ENCODE measurements at regions not wholly inside any gene's neighbourhood (a gene's known extent, or its start where the extent isn't known, plus 50 kb on each side); places are given as distances from the start of the nearest gene placed in this dataset.

DNA sequence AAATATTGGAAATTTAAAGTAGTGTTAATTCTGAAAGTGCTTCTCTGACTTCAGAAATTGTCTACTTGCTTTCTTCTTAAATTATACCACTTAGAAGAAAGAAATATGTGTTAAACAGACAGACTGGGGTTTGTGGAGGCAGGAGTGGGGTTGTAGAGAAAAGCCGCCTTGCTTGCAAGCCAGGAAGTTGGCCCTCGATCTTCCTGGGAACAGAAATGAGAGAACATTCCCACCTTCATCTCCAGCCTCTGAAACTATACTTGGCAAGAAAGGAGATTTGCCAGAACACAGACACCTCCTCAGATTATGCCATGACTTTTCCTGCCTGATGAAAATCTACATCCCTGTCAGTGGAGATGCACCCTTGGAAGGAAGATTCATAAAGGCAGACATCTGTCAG, 171.2 kb upstream of the CHRM2 start:
- no peak for TF ChIP-seq POLR2A (IDR thresholded peaks at IDR 0.05)
- TF ChIP-seq, protein P1, sequence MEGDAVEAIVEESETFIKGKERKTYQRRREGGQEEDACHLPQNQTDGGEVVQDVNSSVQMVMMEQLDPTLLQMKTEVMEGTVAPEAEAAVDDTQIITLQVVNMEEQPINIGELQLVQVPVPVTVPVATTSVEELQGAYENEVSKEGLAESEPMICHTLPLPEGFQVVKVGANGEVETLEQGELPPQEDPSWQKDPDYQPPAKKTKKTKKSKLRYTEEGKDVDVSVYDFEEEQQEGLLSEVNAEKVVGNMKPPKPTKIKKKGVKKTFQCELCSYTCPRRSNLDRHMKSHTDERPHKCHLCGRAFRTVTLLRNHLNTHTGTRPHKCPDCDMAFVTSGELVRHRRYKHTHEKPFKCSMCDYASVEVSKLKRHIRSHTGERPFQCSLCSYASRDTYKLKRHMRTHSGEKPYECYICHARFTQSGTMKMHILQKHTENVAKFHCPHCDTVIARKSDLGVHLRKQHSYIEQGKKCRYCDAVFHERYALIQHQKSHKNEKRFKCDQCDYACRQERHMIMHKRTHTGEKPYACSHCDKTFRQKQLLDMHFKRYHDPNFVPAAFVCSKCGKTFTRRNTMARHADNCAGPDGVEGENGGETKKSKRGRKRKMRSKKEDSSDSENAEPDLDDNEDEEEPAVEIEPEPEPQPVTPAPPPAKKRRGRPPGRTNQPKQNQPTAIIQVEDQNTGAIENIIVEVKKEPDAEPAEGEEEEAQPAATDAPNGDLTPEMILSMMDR (IDR thresholded peaks at IDR 0.05), result no peak
